ENCODE measurements at regions not wholly inside any gene's neighbourhood (a gene's known extent, or its start where the extent isn't known, plus 50 kb on each side); places are given as distances from the start of the nearest gene placed in this dataset.
"Not testable (repeated sequence)": the region's sequence is repeated elsewhere in the genome, so short reads cannot be mapped to it uniquely, and the experiment has no call there.

DNA sequence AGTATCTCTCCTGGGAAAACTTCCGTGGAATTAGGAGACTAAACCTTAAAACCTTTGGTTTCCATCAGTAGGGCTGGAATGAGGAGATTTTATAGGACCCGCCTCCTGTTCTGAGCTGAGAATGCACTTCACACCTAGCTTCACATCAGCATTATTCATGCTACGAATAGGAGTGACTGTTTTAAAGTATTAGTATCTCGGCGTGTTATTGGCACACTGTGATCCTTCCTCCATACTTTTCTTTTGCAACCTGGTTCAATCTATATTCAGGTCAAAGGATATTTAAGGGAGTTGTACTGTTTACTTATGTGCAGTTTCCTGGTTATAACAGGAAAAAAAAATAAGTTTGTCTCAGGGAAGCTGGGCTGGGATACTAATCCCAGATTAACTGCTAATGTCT, 73.6 kb upstream of the PDPR start:
- H3K27ac ChIP-seq (ENCODE audit: low read depth, low read length); H3K9me3 ChIP-seq (ENCODE audit: low read length); H3K9me3 Mint-ChIP-seq; H3K4me1 ChIP-seq (ENCODE audit: insufficient read depth, low read length); H3K4me3 ChIP-seq (ENCODE audit: low read length); CTCF ChIA-PET; H3K4me3 Mint-ChIP-seq; H3K36me3 ChIP-seq (ENCODE audit: insufficient read depth, low read length); H3K27me3 Mint-ChIP-seq; H3K27ac Mint-ChIP-seq; H3K4me1 Mint-ChIP-seq; DNase-seq; POLR2A ChIA-PET; H3K27me3 ChIP-seq (ENCODE audit: insufficient read depth, low read length, poor library complexity, severe bottlenecking): not testable (repeated sequence)
- peaks cover 0 to 40% (median 5%) of the 10 kb centered on the region in 3 donors for H3K36me3 Mint-ChIP-seq

DNA sequence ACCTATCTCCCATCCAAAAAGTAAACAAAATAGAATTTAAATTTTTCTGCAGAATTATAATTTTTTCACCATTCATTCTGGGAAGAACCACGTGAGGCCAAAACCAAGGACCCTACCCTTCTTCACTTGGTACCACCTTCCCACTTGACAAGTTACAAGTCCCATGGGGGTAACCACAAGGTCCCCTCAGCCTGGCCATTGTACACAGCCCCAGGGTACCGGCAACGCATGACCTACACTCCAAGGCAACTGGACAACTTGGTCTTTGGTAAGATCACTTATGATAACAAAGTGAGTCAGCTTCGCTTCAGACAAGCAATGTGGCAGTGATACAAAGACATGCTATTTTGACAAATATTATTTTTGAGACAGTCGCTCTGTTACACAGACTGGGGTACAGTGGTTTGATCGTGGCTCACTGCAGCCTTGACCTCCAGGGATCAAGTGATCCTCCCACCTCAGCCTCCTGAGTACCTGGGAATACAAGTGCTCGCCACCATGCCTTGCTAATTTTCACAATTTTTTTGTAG, 70.5 kb upstream of the PDPR start:
- DNase-seq; POLR2A ChIA-PET; H3K27me3 Mint-ChIP-seq; CTCF ChIA-PET; H3K4me3 Mint-ChIP-seq; H3K36me3 ChIP-seq (ENCODE audit: insufficient read depth, low read length); H3K4me3 ChIP-seq (ENCODE audit: low read length); H3K4me1 Mint-ChIP-seq; H3K9me3 ChIP-seq (ENCODE audit: low read length); H3K4me1 ChIP-seq (ENCODE audit: insufficient read depth, low read length); H3K27me3 ChIP-seq (ENCODE audit: insufficient read depth, low read length, poor library complexity, severe bottlenecking); H3K27ac Mint-ChIP-seq; H3K27ac ChIP-seq (ENCODE audit: low read depth, low read length); H3K9me3 Mint-ChIP-seq: not testable (repeated sequence)
- H3K36me3 Mint-ChIP-seq, result peaks cover 2 to 32% (median 9%) of the 10 kb centered on the region in 3 donors

GRCh38 chr16:70046560-70046959, 67.6 kb upstream of the PDPR start:
- H3K36me3 Mint-ChIP-seq, result peaks cover 0 to 18% (median 9%) of the 10 kb centered on the region in 3 donors
- CTCF ChIA-PET; H3K4me3 Mint-ChIP-seq; H3K36me3 ChIP-seq (ENCODE audit: insufficient read depth, low read length); H3K27me3 Mint-ChIP-seq; H3K4me3 ChIP-seq (ENCODE audit: low read length); POLR2A ChIA-PET; H3K4me1 ChIP-seq (ENCODE audit: insufficient read depth, low read length); H3K27me3 ChIP-seq (ENCODE audit: insufficient read depth, low read length, poor library complexity, severe bottlenecking); H3K27ac Mint-ChIP-seq; H3K9me3 Mint-ChIP-seq; H3K9me3 ChIP-seq (ENCODE audit: low read length); H3K27ac ChIP-seq (ENCODE audit: low read depth, low read length); H3K4me1 Mint-ChIP-seq; DNase-seq: not testable (repeated sequence)

GRCh38 chr16:70048083-70048482, 66.0 kb upstream of the PDPR start:
- H3K9me3 Mint-ChIP-seq; H3K4me3 Mint-ChIP-seq; H3K4me3 ChIP-seq (ENCODE audit: low read length); H3K27ac ChIP-seq (ENCODE audit: low read depth, low read length); H3K27me3 Mint-ChIP-seq; CTCF ChIA-PET; H3K36me3 Mint-ChIP-seq; DNase-seq; H3K27me3 ChIP-seq (ENCODE audit: insufficient read depth, low read length, poor library complexity, severe bottlenecking); H3K9me3 ChIP-seq (ENCODE audit: low read length); POLR2A ChIA-PET; H3K4me1 ChIP-seq (ENCODE audit: insufficient read depth, low read length); H3K4me1 Mint-ChIP-seq; H3K27ac Mint-ChIP-seq; H3K36me3 ChIP-seq (ENCODE audit: insufficient read depth, low read length): not testable (repeated sequence)

DNA sequence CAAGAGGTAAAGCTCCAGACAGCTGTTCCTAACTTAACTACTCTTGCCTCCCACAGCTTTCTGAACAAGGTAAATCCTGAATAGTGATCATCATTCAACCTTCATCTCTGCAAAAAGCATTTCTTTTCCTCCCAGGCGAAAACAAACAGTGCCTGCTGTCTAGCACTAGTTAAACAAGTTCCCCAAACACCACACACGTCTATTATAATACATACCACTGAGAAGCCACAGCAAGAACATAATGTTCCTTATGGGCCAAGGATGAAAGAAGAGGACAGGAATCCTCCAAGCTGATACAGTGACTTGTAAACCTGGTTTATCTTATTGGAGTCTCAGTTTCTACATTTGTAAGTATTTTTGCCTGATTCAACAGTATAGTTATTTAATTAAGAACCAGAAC, 56.1 kb upstream of the PDPR start:
- H3K9me3 Mint-ChIP-seq; H3K36me3 Mint-ChIP-seq; H3K9me3 ChIP-seq (ENCODE audit: low read length); H3K27me3 ChIP-seq (ENCODE audit: insufficient read depth, low read length, poor library complexity, severe bottlenecking); POLR2A ChIA-PET; H3K36me3 ChIP-seq (ENCODE audit: insufficient read depth, low read length); H3K27ac ChIP-seq (ENCODE audit: low read depth, low read length); H3K27me3 Mint-ChIP-seq; H3K4me3 Mint-ChIP-seq; H3K4me1 ChIP-seq (ENCODE audit: insufficient read depth, low read length); DNase-seq; H3K4me3 ChIP-seq (ENCODE audit: low read length); CTCF ChIA-PET: not testable (repeated sequence)
- Mint-ChIP-seq H3K4me1 (peaks cover 6 to 21% (median 8%) of the 10 kb centered on the region in 3 donors), H3K27ac (peak overlapping the region in 1 of 8 donors; percentile 54)

DNA sequence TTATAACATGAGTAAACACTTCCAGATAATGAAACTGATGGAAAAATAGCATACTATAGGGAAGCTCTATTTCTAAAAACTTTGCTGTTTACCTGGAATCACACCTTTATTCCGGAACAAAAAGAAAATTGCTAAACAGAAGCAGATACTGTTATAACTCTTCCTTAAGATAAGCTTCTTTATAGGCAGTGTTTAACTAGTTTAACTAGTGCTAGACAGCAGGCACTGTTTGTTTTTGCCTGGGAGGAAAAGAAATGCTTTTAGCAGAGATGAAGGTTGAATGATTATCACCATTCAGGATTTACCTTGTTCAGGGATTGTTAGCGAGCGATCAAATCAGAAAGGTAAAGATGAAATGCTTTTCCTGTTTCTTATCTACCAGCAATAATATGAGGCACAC, 54.7 kb upstream of the PDPR start:
- H3K36me3 Mint-ChIP-seq; H3K4me3 Mint-ChIP-seq; H3K27ac ChIP-seq (ENCODE audit: low read depth, low read length); H3K4me1 ChIP-seq (ENCODE audit: insufficient read depth, low read length); H3K27me3 Mint-ChIP-seq; H3K27me3 ChIP-seq (ENCODE audit: insufficient read depth, low read length, poor library complexity, severe bottlenecking); H3K9me3 Mint-ChIP-seq; POLR2A ChIA-PET; H3K4me3 ChIP-seq (ENCODE audit: low read length); H3K36me3 ChIP-seq (ENCODE audit: insufficient read depth, low read length); H3K9me3 ChIP-seq (ENCODE audit: low read length); CTCF ChIA-PET; DNase-seq: not testable (repeated sequence)
- H3K27ac Mint-ChIP-seq, result peak overlapping the region in 1 of 8 donors; percentile 38
- H3K4me1 Mint-ChIP-seq, result peaks cover 9 to 27% (median 12%) of the 10 kb centered on the region in 3 donors

DNA sequence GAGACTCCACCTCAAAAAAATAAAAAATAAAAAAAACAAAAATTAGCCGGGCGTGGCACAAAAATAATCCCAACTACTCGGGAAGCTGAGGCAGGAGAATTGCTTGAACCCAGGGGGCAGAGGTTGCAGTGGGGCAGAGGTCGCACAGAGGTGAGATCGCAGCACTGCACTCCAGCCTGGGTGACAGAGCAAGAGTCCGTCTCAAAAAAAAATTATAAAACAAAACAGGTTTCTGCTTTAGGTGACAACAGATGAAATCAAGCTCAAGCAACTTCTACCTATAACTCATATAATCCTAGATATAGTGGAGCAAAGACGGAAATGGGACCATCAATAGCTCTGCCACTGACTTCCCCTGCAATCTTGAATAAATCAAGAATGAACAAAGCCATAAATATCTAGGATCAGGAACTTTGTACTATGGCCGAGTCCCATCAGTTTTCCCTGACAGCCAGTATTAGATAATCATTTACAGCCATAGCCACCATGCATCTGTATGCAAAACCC, 53.6 kb upstream of the PDPR start:
- CTCF ChIA-PET; H3K27ac Mint-ChIP-seq; H3K4me3 ChIP-seq (ENCODE audit: low read length); H3K27me3 Mint-ChIP-seq; H3K36me3 ChIP-seq (ENCODE audit: insufficient read depth, low read length); H3K27ac ChIP-seq (ENCODE audit: low read depth, low read length); H3K4me3 Mint-ChIP-seq; H3K4me1 ChIP-seq (ENCODE audit: insufficient read depth, low read length); H3K9me3 Mint-ChIP-seq; POLR2A ChIA-PET; H3K27me3 ChIP-seq (ENCODE audit: insufficient read depth, low read length, poor library complexity, severe bottlenecking); DNase-seq; H3K9me3 ChIP-seq (ENCODE audit: low read length); H3K36me3 Mint-ChIP-seq: not testable (repeated sequence)
- H3K4me1 Mint-ChIP-seq, result peaks cover 9 to 31% (median 12%) of the 10 kb centered on the region in 3 donors

GRCh38 chr16:70061671-70062218, 52.4 kb upstream of the PDPR start:
- H3K27me3 ChIP-seq (ENCODE audit: insufficient read depth, low read length, poor library complexity, severe bottlenecking), result not testable (repeated sequence)

DNA sequence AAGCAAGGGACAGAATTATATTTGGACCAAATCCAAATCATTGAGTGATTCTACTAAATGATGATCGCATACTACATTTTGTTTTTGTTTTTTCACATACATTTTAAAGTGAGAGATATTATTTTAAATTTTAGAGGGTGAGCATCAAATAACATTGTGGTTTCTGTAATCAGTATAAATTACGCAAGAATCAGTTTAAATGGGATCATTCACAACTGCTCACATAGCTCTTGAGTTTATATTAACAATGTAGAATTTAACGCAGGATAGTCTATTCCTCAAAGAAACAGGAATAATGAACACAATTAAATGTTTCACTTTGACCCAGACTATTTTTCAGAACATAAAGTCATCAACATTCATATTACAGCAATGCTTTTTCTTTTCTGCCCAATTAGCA, 51.2 kb upstream of the PDPR start:
- H3K4me3 ChIP-seq (ENCODE audit: low read length); POLR2A ChIA-PET; H3K9me3 Mint-ChIP-seq; H3K36me3 Mint-ChIP-seq; CTCF ChIA-PET; H3K27me3 Mint-ChIP-seq; H3K27ac ChIP-seq (ENCODE audit: low read depth, low read length); DNase-seq; H3K27ac Mint-ChIP-seq; H3K36me3 ChIP-seq (ENCODE audit: insufficient read depth, low read length); H3K9me3 ChIP-seq (ENCODE audit: low read length); H3K4me1 ChIP-seq (ENCODE audit: insufficient read depth, low read length); H3K27me3 ChIP-seq (ENCODE audit: insufficient read depth, low read length, poor library complexity, severe bottlenecking): not testable (repeated sequence)
- peaks cover 12 to 34% (median 15%) of the 10 kb centered on the region in 3 donors for H3K4me1 Mint-ChIP-seq
- peak overlapping the region in 1 of 7 donors; percentile 23 for H3K4me3 Mint-ChIP-seq

More at GRCh38 chr16:70061671-70062218, 52.4 kb upstream of the PDPR start:
- H3K9me3 Mint-ChIP-seq; H3K27ac Mint-ChIP-seq; H3K4me1 ChIP-seq (ENCODE audit: insufficient read depth, low read length); H3K36me3 ChIP-seq (ENCODE audit: insufficient read depth, low read length); H3K9me3 ChIP-seq (ENCODE audit: low read length); POLR2A ChIA-PET; H3K27me3 Mint-ChIP-seq; H3K27ac ChIP-seq (ENCODE audit: low read depth, low read length); H3K4me3 ChIP-seq (ENCODE audit: low read length); DNase-seq; H3K4me3 Mint-ChIP-seq; H3K36me3 Mint-ChIP-seq; CTCF ChIA-PET: not testable (repeated sequence)
- peaks cover 10 to 32% (median 12%) of the 10 kb centered on the region in 3 donors for H3K4me1 Mint-ChIP-seq
